AG10803 (cell line): ENCODE measurements at regions not wholly inside any gene's neighbourhood (a gene's known extent, or its start where the extent isn't known, plus 50 kb on each side); places are given as distances from the start of the nearest gene placed in this dataset.
"Not testable (repeated sequence)": the region's sequence is repeated elsewhere in the genome, so short reads cannot be mapped to it uniquely, and the experiment has no call there.

Experiments
- DNase-seq: peaks from one replicate; pipeline ENCODE4 v3.0.0; 2010; ENCODE audit warnings: low read depth
- H3K4me3 ChIP-seq: 2 replicates; pipeline ENCODE4 v1.5.1; 2011; ENCODE audit warnings: mild to moderate bottlenecking, low read length, control low read depth
- TF ChIP-seq, protein P1 (sequence below): conservative IDR thresholded peaks from 2 replicates; pipeline ENCODE4 v1.5.1; 2011; ENCODE audit warnings: mild to moderate bottlenecking, low read length, control low read depth, inconsistent platforms

DNA sequence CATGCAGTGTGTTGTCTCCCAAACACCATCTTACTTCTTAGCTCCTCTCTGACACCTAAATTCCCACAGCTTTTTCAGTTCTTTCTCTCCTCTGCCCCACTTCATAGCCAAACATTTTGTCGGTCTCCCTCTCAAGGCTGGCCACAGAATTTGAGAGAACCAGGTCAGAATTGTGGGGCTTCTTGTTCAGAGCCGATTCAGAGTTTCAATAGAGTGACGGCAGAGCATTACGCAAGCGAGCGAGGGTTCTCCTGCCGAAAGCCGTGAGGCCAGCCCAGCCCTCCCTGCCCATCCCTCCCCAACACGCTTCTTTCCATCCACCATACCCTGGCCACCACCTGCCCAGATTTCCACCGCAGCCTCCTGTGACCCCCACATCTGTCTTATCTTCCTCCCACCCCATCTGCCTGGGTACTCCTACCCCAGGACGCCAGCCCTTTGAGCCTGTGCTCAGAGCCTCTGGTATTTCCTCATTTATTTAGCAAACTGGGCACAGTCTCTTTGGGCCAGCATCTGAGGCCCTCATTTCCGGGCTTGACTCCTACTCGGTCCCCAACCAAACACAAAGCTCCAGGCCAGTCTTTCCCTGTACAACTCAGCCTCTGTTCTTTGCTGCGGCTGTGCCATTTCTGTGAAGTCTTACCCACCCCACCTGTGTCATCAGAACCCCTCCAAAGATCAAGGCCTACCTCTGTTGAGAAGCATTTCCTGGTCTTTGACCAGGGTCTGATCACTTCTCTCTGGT, 70.0 kb upstream of the MAP4K4 start:
- DNase-seq = no peak
- TF ChIP-seq, protein P1, sequence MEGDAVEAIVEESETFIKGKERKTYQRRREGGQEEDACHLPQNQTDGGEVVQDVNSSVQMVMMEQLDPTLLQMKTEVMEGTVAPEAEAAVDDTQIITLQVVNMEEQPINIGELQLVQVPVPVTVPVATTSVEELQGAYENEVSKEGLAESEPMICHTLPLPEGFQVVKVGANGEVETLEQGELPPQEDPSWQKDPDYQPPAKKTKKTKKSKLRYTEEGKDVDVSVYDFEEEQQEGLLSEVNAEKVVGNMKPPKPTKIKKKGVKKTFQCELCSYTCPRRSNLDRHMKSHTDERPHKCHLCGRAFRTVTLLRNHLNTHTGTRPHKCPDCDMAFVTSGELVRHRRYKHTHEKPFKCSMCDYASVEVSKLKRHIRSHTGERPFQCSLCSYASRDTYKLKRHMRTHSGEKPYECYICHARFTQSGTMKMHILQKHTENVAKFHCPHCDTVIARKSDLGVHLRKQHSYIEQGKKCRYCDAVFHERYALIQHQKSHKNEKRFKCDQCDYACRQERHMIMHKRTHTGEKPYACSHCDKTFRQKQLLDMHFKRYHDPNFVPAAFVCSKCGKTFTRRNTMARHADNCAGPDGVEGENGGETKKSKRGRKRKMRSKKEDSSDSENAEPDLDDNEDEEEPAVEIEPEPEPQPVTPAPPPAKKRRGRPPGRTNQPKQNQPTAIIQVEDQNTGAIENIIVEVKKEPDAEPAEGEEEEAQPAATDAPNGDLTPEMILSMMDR = no peak

DNA sequence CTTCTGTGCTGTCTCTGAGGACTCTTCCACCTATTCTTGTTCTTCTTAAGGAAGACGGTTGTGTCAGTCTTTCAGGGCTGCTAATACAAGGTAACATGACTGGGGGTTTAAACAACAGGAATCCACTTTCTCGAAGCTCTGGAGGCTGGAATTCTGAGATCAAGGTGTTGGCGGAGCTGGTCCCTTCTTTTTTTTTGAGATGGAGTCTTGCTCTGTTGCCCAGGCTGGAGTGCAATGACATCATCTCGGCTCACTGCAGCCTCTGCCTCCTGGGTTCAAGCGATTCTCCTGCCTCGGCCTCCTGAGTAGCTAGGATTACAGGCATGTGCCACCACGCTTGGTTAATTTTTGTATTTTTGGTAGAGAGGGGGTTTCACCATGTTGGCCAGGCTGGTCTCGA, 71.7 kb upstream of the MAP4K4 start:
- not testable (repeated sequence) for H3K4me3 ChIP-seq, DNase-seq

More for the DNA sequence above, 70.0 kb upstream of the MAP4K4 start:
- no peak overlapping the region for H3K4me3 ChIP-seq

DNA sequence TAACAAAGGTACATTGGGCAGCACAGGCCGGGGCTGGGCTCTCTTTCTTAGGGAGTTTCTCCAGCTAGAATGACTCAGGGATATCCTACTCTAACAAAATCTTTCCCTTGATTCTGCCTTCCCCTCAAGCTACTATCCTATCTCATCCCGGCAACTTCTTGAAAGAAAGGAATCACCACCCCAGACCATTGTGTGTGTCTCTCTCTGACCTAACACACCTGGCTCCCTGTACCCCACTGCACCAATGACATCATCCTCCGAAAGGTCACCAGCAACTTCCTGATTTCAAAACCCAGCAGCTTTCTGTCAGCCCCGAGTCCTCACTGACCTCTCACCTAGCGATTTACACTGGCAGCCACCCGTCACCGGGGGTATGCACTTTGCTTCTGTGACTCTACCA, 72.1 kb upstream of the MAP4K4 start:
- H3K4me3 ChIP-seq = no peak overlapping the region
- TF ChIP-seq, protein P1 = no peak
- no peak for DNase-seq

DNA sequence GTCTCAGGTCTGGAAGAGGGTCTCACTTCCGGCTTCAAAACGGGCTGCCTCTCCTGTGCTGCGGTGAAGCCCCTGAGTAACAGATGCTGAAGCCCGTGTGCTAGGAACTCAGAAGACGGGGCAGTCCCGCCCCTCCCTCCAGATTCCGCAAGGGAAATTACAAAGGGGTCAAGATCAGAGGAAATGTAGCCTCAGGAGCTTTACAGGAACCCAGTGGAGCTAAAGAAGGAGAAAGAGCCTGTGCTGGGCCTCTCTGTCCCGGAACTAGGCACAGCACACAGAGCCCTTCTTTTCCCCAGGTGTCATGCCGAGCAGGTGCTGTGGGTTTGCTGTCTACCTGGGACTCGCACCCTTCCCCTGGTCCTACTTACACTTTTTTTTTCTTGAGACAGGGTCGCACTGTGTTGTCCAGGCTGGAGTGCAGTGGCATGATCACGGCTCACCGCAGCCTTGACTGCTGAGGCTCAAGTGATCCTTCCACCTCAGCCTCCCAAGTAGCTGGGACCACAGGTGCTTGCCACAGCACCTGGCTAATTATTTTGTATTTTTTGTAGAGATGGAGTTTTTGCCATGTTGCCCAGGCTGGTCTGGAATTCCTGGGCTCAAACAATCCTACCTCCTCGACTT, 72.7 kb upstream of the MAP4K4 start:
- H3K4me3 ChIP-seq = no peak overlapping the region

DNA sequence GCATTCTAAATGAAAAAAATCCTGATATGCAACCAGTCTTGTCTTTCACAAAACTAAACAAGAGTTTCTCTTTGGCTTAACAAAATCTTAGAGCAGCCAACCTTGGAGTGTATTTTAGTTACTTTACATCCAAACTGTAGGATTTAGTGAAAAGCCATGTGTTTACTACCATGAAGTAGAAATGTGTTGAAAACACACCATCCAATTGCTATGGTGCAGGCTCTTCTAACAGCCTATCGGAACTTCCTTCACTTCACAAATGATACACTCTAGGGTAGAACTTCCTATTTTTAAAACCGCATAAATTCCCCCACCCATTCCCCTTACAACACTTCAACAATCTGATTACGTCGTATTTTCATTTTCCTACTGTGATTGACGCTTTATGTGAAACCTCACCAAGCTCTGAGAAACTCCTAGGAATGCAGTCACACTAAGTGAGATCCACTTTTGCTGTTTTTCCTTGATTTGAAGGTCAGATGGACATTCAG, 74.4 kb upstream of the MAP4K4 start:
- no peak for DNase-seq
- H3K4me3 ChIP-seq = no peak overlapping the region
- TF ChIP-seq, protein P1 = no peak

More for the DNA sequence above, 72.7 kb upstream of the MAP4K4 start:
- TF ChIP-seq, protein P1 = no peak
- no peak for DNase-seq

DNA sequence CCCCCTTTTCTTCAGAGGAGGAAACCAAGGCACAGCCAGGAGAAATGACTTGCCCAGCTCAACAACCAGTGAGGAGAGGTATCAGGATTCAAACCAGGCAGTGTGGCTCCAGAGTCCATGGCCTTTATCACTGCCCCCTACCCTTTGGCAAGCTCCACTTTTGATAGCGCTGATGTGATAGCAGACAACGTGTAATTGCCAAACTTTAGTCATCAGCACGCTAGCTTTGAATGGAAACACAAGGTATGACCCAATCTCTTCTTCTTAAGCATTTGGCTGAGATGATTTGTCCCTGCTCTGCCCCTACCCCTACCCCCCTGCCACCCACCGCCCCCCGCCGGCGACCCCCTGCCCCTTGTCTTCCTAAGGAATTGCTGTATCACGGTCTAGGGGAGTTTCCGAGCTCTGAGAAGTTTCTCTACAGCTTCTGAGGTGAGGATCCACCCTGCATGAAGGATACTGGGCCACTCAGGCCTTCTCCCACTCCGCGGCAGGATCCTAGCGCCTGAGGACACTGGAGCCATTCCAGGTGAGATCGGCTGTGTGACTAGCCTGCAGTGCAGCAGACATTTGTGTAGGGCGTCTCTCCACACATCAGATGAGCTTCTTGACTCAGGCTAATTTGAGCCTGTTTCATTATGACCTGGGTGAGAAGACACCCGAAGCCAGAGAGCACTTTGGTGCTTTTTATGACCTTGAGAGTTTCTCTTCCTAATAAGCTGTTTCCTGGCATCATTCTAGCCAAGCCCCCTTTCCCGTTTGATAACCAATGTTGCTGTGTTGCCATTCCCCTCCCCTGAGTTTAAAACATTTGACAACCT, 75.1 kb upstream of the MAP4K4 start:
- TF ChIP-seq, protein P1 = no peak
- H3K4me3 ChIP-seq = no peak overlapping the region
- DNase-seq = no peak

DNA sequence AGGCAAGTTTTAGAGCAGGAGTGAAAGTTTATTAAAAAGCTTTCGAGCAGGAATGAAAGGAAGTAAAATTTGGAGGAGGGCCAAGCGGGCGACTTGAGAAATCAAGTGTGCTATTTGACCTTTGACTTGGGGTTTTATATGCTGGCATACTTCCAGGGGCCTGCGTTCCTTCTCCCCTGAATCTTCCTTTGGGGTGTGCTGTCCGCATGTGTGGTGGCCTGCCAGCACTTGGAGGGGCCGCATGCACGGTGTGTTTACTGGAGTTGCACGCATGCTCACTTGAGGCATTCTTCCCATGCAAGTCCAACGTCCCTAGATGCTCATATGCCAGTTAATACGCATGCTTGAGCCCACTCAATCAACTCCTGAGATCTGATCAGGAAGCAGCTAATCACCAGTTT, 78.3 kb upstream of the MAP4K4 start:
- no peak overlapping the region for H3K4me3 ChIP-seq
- DNase-seq = no peak
- TF ChIP-seq, protein P1 = no peak
